ENCODE measurements at regions not wholly inside any gene's neighbourhood (a gene's known extent, or its start where the extent isn't known, plus 50 kb on each side); places are given as distances from the start of the nearest gene placed in this dataset.

DNA sequence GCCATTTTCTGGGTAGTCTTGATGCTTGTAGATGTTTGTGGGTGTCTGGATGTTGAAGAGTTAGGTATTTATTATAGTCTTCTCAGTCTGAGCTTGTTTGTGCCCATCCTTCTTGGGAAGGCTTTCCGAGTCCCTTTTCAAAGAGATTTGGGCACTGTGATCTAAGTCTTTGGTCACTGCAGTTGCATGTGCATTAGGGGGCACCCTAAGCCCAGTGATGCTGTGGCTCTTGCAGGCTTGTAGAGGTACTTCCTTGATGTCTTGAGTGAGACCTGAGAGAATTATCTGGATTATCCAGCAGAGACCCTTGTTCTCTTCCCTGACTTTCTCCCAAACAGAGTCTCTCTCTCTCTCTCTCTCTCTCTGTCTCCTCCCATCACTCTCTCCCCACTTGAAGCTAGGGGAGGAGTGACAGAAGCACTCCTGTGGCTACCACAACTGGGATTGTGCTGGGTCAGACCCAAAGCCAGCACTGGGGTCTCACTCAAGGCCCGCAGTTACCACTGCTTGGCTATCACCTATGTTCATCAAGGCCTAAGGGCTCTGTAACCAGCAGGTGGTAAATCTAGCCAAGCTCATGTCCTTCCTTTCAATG lies 68.5 kb downstream of the TMCO5A start:
- Mint-ChIP-seq H3K4me1 (no peaks in the 10 kb centered on the region), H3K4me3 (no peak overlapping the region), H3K36me3 (ENCODE audit: low read depth) (no peaks in the 10 kb centered on the region), H3K9me3 (peaks cover 9% of the 10 kb centered on the region), H3K27ac (no peak overlapping the region), H3K27me3 (peaks cover 6% of the 10 kb centered on the region)
- ATAC-seq (ENCODE audit: low read depth) = no peak
- ChIA-PET CTCF (interaction anchor here (0.8 to 1.8 kb wide), 6 partner anchors 345 to 389 kb away, joined by 3 to 8 read pairs (median 5); no protein-coding TSS in a partner anchor), POLR2A (no interaction called here)
- DNase-seq = no peak
- TF ChIP-seq, protein P1, sequence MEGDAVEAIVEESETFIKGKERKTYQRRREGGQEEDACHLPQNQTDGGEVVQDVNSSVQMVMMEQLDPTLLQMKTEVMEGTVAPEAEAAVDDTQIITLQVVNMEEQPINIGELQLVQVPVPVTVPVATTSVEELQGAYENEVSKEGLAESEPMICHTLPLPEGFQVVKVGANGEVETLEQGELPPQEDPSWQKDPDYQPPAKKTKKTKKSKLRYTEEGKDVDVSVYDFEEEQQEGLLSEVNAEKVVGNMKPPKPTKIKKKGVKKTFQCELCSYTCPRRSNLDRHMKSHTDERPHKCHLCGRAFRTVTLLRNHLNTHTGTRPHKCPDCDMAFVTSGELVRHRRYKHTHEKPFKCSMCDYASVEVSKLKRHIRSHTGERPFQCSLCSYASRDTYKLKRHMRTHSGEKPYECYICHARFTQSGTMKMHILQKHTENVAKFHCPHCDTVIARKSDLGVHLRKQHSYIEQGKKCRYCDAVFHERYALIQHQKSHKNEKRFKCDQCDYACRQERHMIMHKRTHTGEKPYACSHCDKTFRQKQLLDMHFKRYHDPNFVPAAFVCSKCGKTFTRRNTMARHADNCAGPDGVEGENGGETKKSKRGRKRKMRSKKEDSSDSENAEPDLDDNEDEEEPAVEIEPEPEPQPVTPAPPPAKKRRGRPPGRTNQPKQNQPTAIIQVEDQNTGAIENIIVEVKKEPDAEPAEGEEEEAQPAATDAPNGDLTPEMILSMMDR (IDR thresholded peaks at IDR 0.05) = no peak
- intact Hi-C loops (cut with micrococcal nuclease) = loop anchor here (1.0 kb wide), 2 partner anchors 351 to 387 kb away; no protein-coding TSS in a partner anchor

- Mint-ChIP-seq H3K27me3 (peaks cover 4% of the 10 kb centered on the region), H3K9me3 (peaks cover 9% of the 10 kb centered on the region), H3K4me3 (no peak overlapping the region), H3K36me3 (ENCODE audit: low read depth) (no peaks in the 10 kb centered on the region), H3K27ac (no peak overlapping the region), H3K4me1 (no peaks in the 10 kb centered on the region)
- intact Hi-C loops (cut with micrococcal nuclease) = no loop called here
- TF ChIP-seq, protein P1 (IDR thresholded peaks at IDR 0.05) = no peak
- DNase-seq (no peak), ATAC-seq (ENCODE audit: low read depth) (no peak)
- ChIA-PET POLR2A (no interaction called here), CTCF (interaction anchor here (1.5 kb wide), 1 partner anchor 350 kb away, joined by 4 read pairs; no protein-coding TSS in a partner anchor)
Observed at GRCh38 chr15:38004218-38004861, 69.9 kb downstream of the TMCO5A start.

DNA sequence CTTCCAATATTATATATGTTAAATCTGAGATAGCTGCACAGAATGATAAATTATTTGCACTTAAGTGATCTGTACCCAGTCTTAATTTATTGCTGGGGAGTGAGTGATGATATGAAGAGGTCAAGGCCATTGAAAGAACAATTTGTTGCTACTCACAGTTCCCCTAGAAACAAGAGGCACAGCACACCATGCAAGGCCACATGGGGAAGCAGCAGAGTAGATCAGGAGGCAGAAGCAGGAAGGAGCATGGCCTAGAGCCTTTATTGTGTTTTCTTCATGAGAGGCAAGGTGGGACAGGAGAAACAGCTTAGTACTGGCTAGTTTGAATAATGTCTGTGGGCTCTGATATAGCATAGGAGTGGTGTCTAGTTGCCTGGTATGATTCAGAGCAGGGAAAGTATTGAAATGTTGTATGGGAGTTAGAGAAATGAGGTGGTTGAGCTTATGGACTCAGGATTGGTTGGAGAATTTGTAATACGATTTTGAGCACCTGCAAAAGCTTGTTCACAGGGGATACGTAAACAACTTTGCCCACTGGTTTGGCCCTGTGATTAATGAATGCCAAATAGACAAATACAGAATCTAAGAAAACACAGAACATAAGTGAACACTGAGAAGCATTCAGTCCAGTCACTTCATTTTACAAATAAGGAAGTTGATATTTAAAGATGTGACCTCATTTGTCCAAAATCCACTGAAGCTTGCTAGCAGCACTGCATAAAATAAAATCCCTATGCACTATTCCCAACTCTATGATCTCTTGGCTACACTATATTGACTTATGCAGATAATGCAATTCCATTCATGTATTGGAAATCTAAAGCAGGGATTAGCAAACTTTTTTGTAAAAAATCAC lies 71.7 kb downstream of the TMCO5A start:
- H3K27me3 Mint-ChIP-seq = peaks cover 4% of the 10 kb centered on the region
- CTCF ChIA-PET = interaction anchor here (1.2 kb wide), 1 partner anchor 349 kb away, joined by 4 read pairs; no protein-coding TSS in a partner anchor
- no peak overlapping the region for H3K27ac Mint-ChIP-seq
- H3K4me1 Mint-ChIP-seq = no peaks in the 10 kb centered on the region
- no peak overlapping the region for H3K4me3 Mint-ChIP-seq
- POLR2A ChIA-PET = no interaction called here
- no peaks in the 10 kb centered on the region for H3K36me3 Mint-ChIP-seq (ENCODE audit: low read depth)
- TF ChIP-seq, protein P1 (IDR thresholded peaks at IDR 0.05) = no peak
- no peak for DNase-seq
- peaks cover 9% of the 10 kb centered on the region for H3K9me3 Mint-ChIP-seq
- intact Hi-C loops (cut with micrococcal nuclease) = no loop called here
- ATAC-seq (ENCODE audit: low read depth) = no peak

DNA sequence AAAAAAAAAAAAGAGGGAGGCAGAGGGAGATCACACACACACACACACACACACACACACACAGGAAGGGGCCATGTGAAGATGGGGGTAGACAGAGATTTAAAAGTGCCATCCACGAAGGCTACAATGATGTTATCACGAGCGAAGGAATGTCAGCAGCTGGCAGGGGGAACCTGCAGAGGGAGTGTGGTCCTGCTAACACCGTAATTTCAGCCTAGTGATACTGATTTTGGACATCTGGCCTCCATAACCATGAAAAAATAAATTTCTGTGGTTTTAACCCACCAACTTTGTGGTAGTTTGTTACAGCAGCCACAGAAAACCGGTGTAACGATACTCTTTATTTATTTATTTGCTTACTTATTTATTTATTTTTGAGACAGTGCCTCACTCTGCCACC lies 76.0 kb downstream of the TMCO5A start:
- no peaks in the 10 kb centered on the region for H3K36me3 Mint-ChIP-seq (ENCODE audit: low read depth)
- CTCF ChIA-PET = no interaction called here
- no peak for DNase-seq
- TF ChIP-seq, protein P1 (IDR thresholded peaks at IDR 0.05) = no peak
- no peaks in the 10 kb centered on the region for H3K27me3 Mint-ChIP-seq
- H3K9me3 Mint-ChIP-seq = no peaks in the 10 kb centered on the region
- intact Hi-C loops (cut with micrococcal nuclease) = no loop called here
- ATAC-seq (ENCODE audit: low read depth) = no peak
- H3K27ac Mint-ChIP-seq = no peak overlapping the region
- POLR2A ChIA-PET = no interaction called here
- H3K4me1 Mint-ChIP-seq = no peaks in the 10 kb centered on the region
- H3K4me3 Mint-ChIP-seq = no peak overlapping the region

- H3K4me3 Mint-ChIP-seq = no peak overlapping the region
- ATAC-seq (ENCODE audit: low read depth) = no peak
- H3K27ac Mint-ChIP-seq = no peak overlapping the region
- CTCF ChIA-PET = no interaction called here
- intact Hi-C loops (cut with micrococcal nuclease) = no loop called here
- peaks cover 3% of the 10 kb centered on the region for H3K9me3 Mint-ChIP-seq
- no peaks in the 10 kb centered on the region for H3K36me3 Mint-ChIP-seq (ENCODE audit: low read depth)
- TF ChIP-seq, protein P1 (IDR thresholded peaks at IDR 0.05) = no peak
- POLR2A ChIA-PET = no interaction called here
- no peaks in the 10 kb centered on the region for H3K4me1 Mint-ChIP-seq
- DNase-seq = no peak
- no peaks in the 10 kb centered on the region for H3K27me3 Mint-ChIP-seq
Observed at GRCh38 chr15:38012894-38013293, 78.5 kb downstream of the TMCO5A start.

Data from activated B cell treated with CpG ODN at 0.5 μM for 24 hours (primary cell).